ENCODE measurements at regions not wholly inside any gene's neighbourhood (a gene's known extent, or its start where the extent isn't known, plus 50 kb on each side); places are given as distances from the start of the nearest gene placed in this dataset.

DNA sequence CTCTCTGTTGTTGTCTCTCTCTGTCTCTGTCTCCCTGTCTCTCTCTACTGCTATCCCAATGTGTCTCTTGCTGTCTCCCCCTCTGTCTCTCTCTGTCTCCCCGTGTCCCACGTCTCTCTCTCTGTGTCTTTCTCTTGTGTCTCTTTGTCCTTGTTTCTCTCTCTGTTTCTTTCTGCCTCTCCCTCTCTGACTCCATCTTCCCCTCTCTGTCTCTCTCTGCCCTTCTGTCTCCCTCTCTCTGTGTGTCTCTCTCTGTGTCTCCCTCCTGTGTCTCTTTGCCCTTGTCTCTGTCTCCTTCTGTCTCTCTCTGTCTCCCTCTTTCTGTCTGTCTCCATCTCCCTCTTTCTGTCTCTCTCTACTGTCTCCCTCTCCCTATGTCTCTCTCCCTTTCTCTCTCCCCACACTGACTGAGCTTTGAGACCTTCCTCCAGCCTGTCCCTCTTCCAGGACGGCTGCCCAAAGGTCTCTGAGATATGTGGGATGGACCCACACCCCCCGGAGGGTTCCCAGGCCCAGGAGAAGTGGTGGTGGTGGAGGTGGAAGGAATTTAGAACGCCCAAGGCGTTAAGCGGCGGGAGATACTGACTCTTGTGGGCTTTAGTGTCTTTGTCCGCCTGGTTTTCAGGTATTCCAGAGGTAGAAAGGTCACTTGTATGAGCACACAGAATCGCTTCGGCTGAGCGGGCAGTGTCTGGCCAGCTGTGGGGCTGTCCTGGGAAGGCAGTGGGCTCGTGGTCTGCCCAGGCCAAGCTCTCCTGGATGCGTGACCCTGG is 65.5 kb upstream of the CCND1 start:
- TF ChIP-seq SP1 (IDR thresholded peaks at IDR 0.05): no peak
- TF ChIP-seq CTBP1 (IDR thresholded peaks at IDR 0.05; ENCODE audit: borderline replicate concordance): no peak
- no peak for TF ChIP-seq L3MBTL2 (conservative IDR thresholded peaks at IDR 0.05)
- no peak for TF ChIP-seq ZNF384 (IDR thresholded peaks at IDR 0.05)
- TF ChIP-seq FOXK2 (IDR thresholded peaks at IDR 0.05): no peak
- no peak for TF ChIP-seq LEF1 (IDR thresholded peaks at IDR 0.05; ENCODE audit: borderline replicate concordance)
- no peak for TF ChIP-seq ARNT (IDR thresholded peaks at IDR 0.05)
- TF ChIP-seq NFRKB (IDR thresholded peaks at IDR 0.05): no peak

DNA sequence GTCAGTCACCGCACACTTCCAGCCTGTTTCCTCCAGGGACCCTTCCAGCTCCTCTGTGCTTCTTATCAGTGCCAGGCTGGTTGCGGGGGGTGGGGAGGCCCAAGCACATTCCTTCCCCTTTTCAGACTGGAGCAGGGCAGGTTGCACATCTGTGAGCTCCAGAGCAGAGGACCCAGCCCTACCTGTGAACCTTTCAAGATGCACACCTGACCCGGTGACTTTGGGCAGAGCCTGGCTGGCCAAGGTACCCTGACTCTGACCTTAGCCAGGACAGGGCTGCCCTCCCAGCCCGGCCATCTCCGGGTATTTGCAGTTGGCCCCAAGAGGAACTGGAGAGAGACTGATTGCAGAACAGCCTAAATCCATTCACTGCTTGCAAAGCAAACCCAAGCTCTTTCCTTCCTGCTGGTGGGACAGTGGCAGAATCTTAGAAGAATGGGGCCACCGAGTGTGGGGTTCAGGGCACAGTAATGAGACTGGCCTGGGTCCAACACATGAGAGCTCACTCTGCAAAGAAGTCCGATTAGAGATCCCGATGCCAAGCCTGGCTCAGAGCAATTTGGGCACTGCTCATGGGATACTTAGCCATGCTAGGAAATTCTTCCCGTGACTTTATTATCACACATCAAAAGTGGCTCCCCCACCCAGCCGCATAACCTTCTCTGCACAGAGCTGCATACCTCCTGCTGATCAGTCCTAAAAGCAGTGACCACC is 64.7 kb upstream of the CCND1 start:
- ChIA-PET POLR2A (no interaction called here), CTCF (no interaction called here)
- TF ChIP-seq ZNF384 (IDR thresholded peaks at IDR 0.05): no peak
- no peak for TF ChIP-seq FOXM1 (IDR thresholded peaks at IDR 0.05; ENCODE audit: borderline replicate concordance)
- TF ChIP-seq NFRKB (IDR thresholded peaks at IDR 0.05): no peak
- no peak for TF ChIP-seq L3MBTL2 (conservative IDR thresholded peaks at IDR 0.05)
- no peak for TF ChIP-seq ELF4 (IDR thresholded peaks at IDR 0.05)
- no peak for TF ChIP-seq BHLHE40 (IDR thresholded peaks at IDR 0.05; ENCODE audit: borderline replicate concordance)
- TF ChIP-seq FOXA1 (IDR thresholded peaks at IDR 0.05): no peak
- TF ChIP-seq TARDBP (IDR thresholded peaks at IDR 0.05): no peak
- TF ChIP-seq HDGF (IDR thresholded peaks at IDR 0.05; ENCODE audit: borderline replicate concordance): no peak
- TF ChIP-seq FOXK2 (IDR thresholded peaks at IDR 0.05): no peak
- TF ChIP-seq SP1 (IDR thresholded peaks at IDR 0.05): no peak
- TF ChIP-seq LEF1 (IDR thresholded peaks at IDR 0.05; ENCODE audit: borderline replicate concordance): no peak
- TF ChIP-seq, protein P1, sequence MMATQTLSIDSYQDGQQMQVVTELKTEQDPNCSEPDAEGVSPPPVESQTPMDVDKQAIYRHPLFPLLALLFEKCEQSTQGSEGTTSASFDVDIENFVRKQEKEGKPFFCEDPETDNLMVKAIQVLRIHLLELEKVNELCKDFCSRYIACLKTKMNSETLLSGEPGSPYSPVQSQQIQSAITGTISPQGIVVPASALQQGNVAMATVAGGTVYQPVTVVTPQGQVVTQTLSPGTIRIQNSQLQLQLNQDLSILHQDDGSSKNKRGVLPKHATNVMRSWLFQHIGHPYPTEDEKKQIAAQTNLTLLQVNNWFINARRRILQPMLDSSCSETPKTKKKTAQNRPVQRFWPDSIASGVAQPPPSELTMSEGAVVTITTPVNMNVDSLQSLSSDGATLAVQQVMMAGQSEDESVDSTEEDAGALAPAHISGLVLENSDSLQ (IDR thresholded peaks at IDR 0.05): no peak
- no peak for TF ChIP-seq CTBP1 (IDR thresholded peaks at IDR 0.05; ENCODE audit: borderline replicate concordance)
- no peak for TF ChIP-seq ARNT (IDR thresholded peaks at IDR 0.05)
- TF ChIP-seq SUZ12 (IDR thresholded peaks at IDR 0.05): no peak
- DNase-seq (ENCODE audit: extremely low spot score): no peak

More for the DNA sequence above, 65.5 kb upstream of the CCND1 start:
- POLR2A ChIA-PET: no interaction called here
- no peak for DNase-seq (ENCODE audit: extremely low spot score)
- CTCF ChIA-PET: no interaction called here

DNA sequence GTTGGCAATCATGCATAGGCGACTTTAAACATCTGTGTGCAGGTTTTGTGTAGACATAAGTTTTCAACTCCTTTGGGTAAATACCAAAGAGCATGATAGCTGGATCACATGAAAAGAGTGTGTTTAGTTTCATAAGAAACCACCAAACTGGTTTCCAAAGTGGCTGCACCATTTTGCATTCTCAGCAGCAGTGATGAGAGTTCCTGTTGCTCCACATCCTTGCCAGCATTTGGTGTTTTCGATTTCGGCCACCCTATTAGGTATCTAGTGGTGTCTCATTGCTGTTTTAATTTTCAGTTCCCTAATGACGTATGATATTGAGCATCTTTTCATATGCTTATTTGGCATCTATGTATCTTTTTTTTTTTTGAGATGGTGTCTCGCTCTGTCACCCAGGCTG is 62.8 kb upstream of the CCND1 start:
- CTCF ChIA-PET: no interaction called here
- TF ChIP-seq SUZ12 (IDR thresholded peaks at IDR 0.05): no peak
- TF ChIP-seq FOXK2 (IDR thresholded peaks at IDR 0.05): no peak
- no peak for TF ChIP-seq NFRKB (IDR thresholded peaks at IDR 0.05)
- no peak for TF ChIP-seq SP1 (IDR thresholded peaks at IDR 0.05)
- no peak for TF ChIP-seq TARDBP (IDR thresholded peaks at IDR 0.05)
- no peak for TF ChIP-seq ARNT (IDR thresholded peaks at IDR 0.05)
- TF ChIP-seq L3MBTL2 (conservative IDR thresholded peaks at IDR 0.05): no peak
- TF ChIP-seq LEF1 (IDR thresholded peaks at IDR 0.05; ENCODE audit: borderline replicate concordance): no peak
- TF ChIP-seq CTBP1 (IDR thresholded peaks at IDR 0.05; ENCODE audit: borderline replicate concordance): no peak
- TF ChIP-seq BHLHE40 (IDR thresholded peaks at IDR 0.05; ENCODE audit: borderline replicate concordance): no peak
- TF ChIP-seq, protein P1 (IDR thresholded peaks at IDR 0.05): no peak
- TF ChIP-seq FOXA1 (IDR thresholded peaks at IDR 0.05): no peak
- TF ChIP-seq ZNF384 (IDR thresholded peaks at IDR 0.05): no peak
- TF ChIP-seq ELF4 (IDR thresholded peaks at IDR 0.05): no peak
- TF ChIP-seq HDGF (IDR thresholded peaks at IDR 0.05; ENCODE audit: borderline replicate concordance): no peak
- TF ChIP-seq FOXM1 (IDR thresholded peaks at IDR 0.05; ENCODE audit: borderline replicate concordance): no peak
- no peak for DNase-seq (ENCODE audit: extremely low spot score)

DNA sequence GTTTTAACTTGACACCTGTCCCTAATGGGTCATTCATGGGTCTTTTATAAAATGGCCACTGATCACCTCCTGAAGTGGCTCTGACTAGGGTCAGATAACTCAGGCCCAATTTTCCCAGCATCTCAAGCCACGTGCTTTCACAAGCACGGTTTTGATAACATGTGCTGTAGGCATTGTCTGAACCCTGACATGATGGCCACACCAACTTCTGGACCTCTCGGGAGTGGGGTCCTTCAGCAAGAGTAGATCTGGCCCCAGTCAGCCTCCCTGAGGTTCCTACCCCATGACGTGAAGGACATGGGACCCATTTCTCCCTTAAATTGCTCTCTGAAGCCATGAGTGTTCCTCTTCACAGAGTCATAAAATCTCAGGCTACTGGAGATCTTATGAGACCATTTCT is 60.4 kb upstream of the CCND1 start:
- DNase-seq (ENCODE audit: extremely low spot score): no peak
- TF ChIP-seq SP1 (IDR thresholded peaks at IDR 0.05) (no peak), L3MBTL2 (conservative IDR thresholded peaks at IDR 0.05) (no peak), SUZ12 (IDR thresholded peaks at IDR 0.05) (no peak), FOXA1 (IDR thresholded peaks at IDR 0.05) (no peak), ELF4 (IDR thresholded peaks at IDR 0.05) (no peak), LEF1 (IDR thresholded peaks at IDR 0.05; ENCODE audit: borderline replicate concordance) (no peak), NFRKB (IDR thresholded peaks at IDR 0.05) (no peak), HDGF (IDR thresholded peaks at IDR 0.05; ENCODE audit: borderline replicate concordance) (no peak), BHLHE40 (IDR thresholded peaks at IDR 0.05; ENCODE audit: borderline replicate concordance) (no peak), FOXK2 (IDR thresholded peaks at IDR 0.05) (no peak), ARNT (IDR thresholded peaks at IDR 0.05) (no peak), ZNF384 (IDR thresholded peaks at IDR 0.05) (no peak), FOXM1 (IDR thresholded peaks at IDR 0.05; ENCODE audit: borderline replicate concordance) (no peak), TARDBP (IDR thresholded peaks at IDR 0.05) (no peak), CTBP1 (IDR thresholded peaks at IDR 0.05; ENCODE audit: borderline replicate concordance) (no peak)
- TF ChIP-seq, protein P1 (IDR thresholded peaks at IDR 0.05): no peak
- CTCF ChIA-PET: no interaction called here

More for the DNA sequence above, 62.8 kb upstream of the CCND1 start:
- POLR2A ChIA-PET: no interaction called here

DNA sequence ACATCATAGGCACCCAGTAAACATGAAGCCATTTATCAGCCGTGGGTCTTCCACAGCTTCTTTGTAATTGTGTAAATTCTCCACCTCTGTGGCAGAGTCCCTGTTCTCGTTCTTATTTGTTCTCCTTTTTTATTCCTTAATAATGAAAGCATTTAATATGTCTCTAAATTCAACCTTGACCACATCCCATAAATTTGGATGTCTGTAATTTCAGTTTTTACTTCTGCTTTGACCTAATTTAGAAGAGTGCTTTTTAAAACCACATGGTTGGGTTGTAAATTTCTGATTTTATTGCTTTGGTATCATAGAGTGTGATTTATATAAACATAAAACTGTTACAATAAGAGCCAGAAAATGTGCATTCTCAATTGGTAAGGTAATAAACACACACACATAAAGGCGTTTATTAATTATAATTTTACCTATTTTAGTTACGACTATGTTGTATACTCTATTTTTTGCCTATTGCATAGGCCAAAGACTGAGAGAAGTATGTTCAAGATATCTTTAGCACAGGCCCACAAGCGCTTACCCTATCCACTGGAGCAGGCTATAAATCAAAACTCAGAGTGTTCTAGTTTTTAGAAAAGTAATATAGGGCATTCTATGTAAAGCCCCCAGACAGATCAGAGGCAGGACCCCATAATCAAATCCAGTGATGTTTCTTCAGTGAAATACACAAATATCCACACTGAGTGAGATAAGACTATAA is 58.0 kb upstream of the CCND1 start:
- ChIA-PET POLR2A (no interaction called here), CTCF (no interaction called here)
- TF ChIP-seq, protein P1 (IDR thresholded peaks at IDR 0.05): peak; percentile 45
- TF ChIP-seq BHLHE40 (IDR thresholded peaks at IDR 0.05; ENCODE audit: borderline replicate concordance): no peak
- DNase-seq (ENCODE audit: extremely low spot score): no peak

More for the DNA sequence above, 60.4 kb upstream of the CCND1 start:
- POLR2A ChIA-PET: no interaction called here
